OCI-LY3 (cell line): ENCODE measurements at regions not wholly inside any gene's neighbourhood (a gene's known extent, or its start where the extent isn't known, plus 50 kb on each side); places are given as distances from the start of the nearest gene placed in this dataset.

Experiments used
- CTCF ChIP-seq: fragments of 200-600, 300-600 bp; sonication (generic); IDR thresholded peaks from 2 replicates; pipeline ENCODE4 v1.5.1; 2014; ENCODE audit warnings: antibody characterized with exemption, low read length, low read depth
- EZH2phosphoT487 ChIP-seq: fragments of 200-600 bp; shearing (Covaris generic); IDR thresholded peaks from 2 replicates; pipeline ENCODE4 v1.6.1; 2018; ENCODE audit warnings: antibody characterized with exemption, mixed run types, low read depth

GRCh38 chr14:26766726-26767125 lies 168.9 kb upstream of the NOVA1 start:
- TF ChIP-seq CTCF (no peak), EZH2phosphoT487 (no peak)
